ENCODE measurements at regions not wholly inside any gene's neighbourhood (a gene's known extent, or its start where the extent isn't known, plus 50 kb on each side); places are given as distances from the start of the nearest gene placed in this dataset.

- DNase-seq = no peak
Measured at GRCh38 chr15:70469182-70469581, 294.2 kb downstream of the UACA start.

- peak; percentile 45 to 50 for DNase-seq
Measured at GRCh38 chr15:70466895-70467529, 296.3 kb downstream of the UACA start.

GRCh38 chr15:70466305-70466704 is 297.1 kb downstream of the UACA start:
- no peak for DNase-seq

GRCh38 chr15:70465812-70466211 is 297.5 kb downstream of the UACA start:
- no peak for DNase-seq

- DNase-seq = no peak
Measured at GRCh38 chr15:70463453-70463834, 299.9 kb downstream of the UACA start.

GRCh38 chr15:70461992-70462391 is 301.4 kb downstream of the UACA start:
- DNase-seq = no peak

- DNase-seq = no peak
Measured at GRCh38 chr15:70461017-70461416, 302.3 kb downstream of the UACA start.

GRCh38 chr15:70459312-70459711 is 304.0 kb downstream of the UACA start:
- no peak for DNase-seq

- no peak for DNase-seq
Measured at GRCh38 chr15:70453766-70454165, 309.6 kb downstream of the UACA start.

GRCh38 chr15:70453238-70453637 is 310.1 kb downstream of the UACA start:
- no peak for DNase-seq

GRCh38 chr15:70451821-70452653 is 311.3 kb downstream of the UACA start:
- DNase-seq = peak; percentile 56 to 57

GRCh38 chr15:70450142-70450443 is 313.3 kb downstream of the UACA start:
- DNase-seq = no peak

- DNase-seq = no peak
Measured at GRCh38 chr15:70449311-70450141, 313.8 kb downstream of the UACA start.

- DNase-seq = peak; percentile 28 to 33
Measured at GRCh38 chr15:70447928-70448698, 315.2 kb downstream of the UACA start.

- DNase-seq = no peak
Measured at GRCh38 chr15:70447521-70447920, 315.8 kb downstream of the UACA start.

GRCh38 chr15:70447081-70447480 is 316.3 kb downstream of the UACA start:
- no peak for DNase-seq

GRCh38 chr15:70443486-70444273 is 319.7 kb downstream of the UACA start:
- DNase-seq = no peak

GRCh38 chr15:70442616-70443321 is 320.6 kb downstream of the UACA start:
- DNase-seq = no peak

- DNase-seq = no peak
Measured at GRCh38 chr15:70442211-70442610, 321.1 kb downstream of the UACA start.

- DNase-seq = no peak
Measured at GRCh38 chr15:70440416-70441138, 322.8 kb downstream of the UACA start.

GRCh38 chr15:70439880-70440279 is 323.5 kb downstream of the UACA start:
- DNase-seq = no peak

Measured in activated CD4-positive, alpha-beta T cell treated with anti-CD3 and anti-CD28 coated beads for 4 hours (primary cell).